ENCODE measurements at regions not wholly inside any gene's neighbourhood (a gene's known extent, or its start where the extent isn't known, plus 50 kb on each side); places are given as distances from the start of the nearest gene placed in this dataset.

- no peaks in the 10 kb centered on the region for H3K36me3 Mint-ChIP-seq (ENCODE audit: low read depth)
- H3K27me3 Mint-ChIP-seq (ENCODE audit: insufficient read depth) = peaks cover 1% of the 10 kb centered on the region
- H3K27ac Mint-ChIP-seq = no peak overlapping the region
- H3K4me3 Mint-ChIP-seq = no peak overlapping the region
- DNase-seq = no peak
- Histone ChIP-seq H3K27me3 (ENCODE audit: control insufficient read depth, insufficient read depth, low read length, poor library complexity, severe bottlenecking) (no peaks in the 10 kb centered on the region), H3K4me1 (ENCODE audit: control insufficient read depth, insufficient read depth, low read length) (no peaks in the 10 kb centered on the region), H3K36me3 (ENCODE audit: control insufficient read depth, insufficient read depth, low read length) (no peaks in the 10 kb centered on the region), H3K9me3 (ENCODE audit: control insufficient read depth, low read length) (no peaks in the 10 kb centered on the region), H3K9ac (ENCODE audit: extremely low read depth, low read length, poor library complexity, severe bottlenecking) (no peak overlapping the region), H3K4me3 (ENCODE audit: low read length) (no peak overlapping the region), H3K27ac (ENCODE audit: low read depth, low read length) (no peak overlapping the region)
- WGBS, 2 experiments (ENCODE audit: insufficient coverage in 1 of 2, insufficient read length in 1 of 2) = 88 to 95% methylated on average over 2 to 6 of the region's 6 CpGs
- H3K4me1 Mint-ChIP-seq = peaks cover 4% of the 10 kb centered on the region
- H3K9me3 Mint-ChIP-seq = no peaks in the 10 kb centered on the region
- TF ChIP-seq CTCF (conservative IDR thresholded peaks at IDR 0.05) = no peak
Observed at GRCh38 chr5:4097199-4097598, 501.6 kb downstream of the IRX1 start.

GRCh38 chr5:4098226-4098625 lies 502.6 kb downstream of the IRX1 start:
- Mint-ChIP-seq H3K36me3 (ENCODE audit: low read depth) (no peaks in the 10 kb centered on the region), H3K4me3 (no peak overlapping the region), H3K27me3 (ENCODE audit: insufficient read depth) (peaks cover 1% of the 10 kb centered on the region), H3K9me3 (no peaks in the 10 kb centered on the region), H3K27ac (no peak overlapping the region), H3K4me1 (peaks cover 4% of the 10 kb centered on the region)
- Histone ChIP-seq H3K27ac (ENCODE audit: low read depth, low read length) (no peak overlapping the region), H3K27me3 (ENCODE audit: control insufficient read depth, insufficient read depth, low read length, poor library complexity, severe bottlenecking) (no peaks in the 10 kb centered on the region), H3K36me3 (ENCODE audit: control insufficient read depth, insufficient read depth, low read length) (no peaks in the 10 kb centered on the region), H3K4me1 (ENCODE audit: control insufficient read depth, insufficient read depth, low read length) (no peaks in the 10 kb centered on the region), H3K9me3 (ENCODE audit: control insufficient read depth, low read length) (no peaks in the 10 kb centered on the region), H3K9ac (ENCODE audit: extremely low read depth, low read length, poor library complexity, severe bottlenecking) (no peak overlapping the region), H3K4me3 (ENCODE audit: low read length) (no peak overlapping the region)
- WGBS, 2 experiments (ENCODE audit: insufficient coverage in 1 of 2, insufficient read length in 1 of 2) = 92 to 96% methylated on average over 4 to 9 of the region's 9 CpGs
- TF ChIP-seq CTCF (conservative IDR thresholded peaks at IDR 0.05) = no peak
- DNase-seq = no peak

GRCh38 chr5:4099386-4099785 lies 503.8 kb downstream of the IRX1 start:
- Histone ChIP-seq H3K36me3 (ENCODE audit: control insufficient read depth, insufficient read depth, low read length) (no peaks in the 10 kb centered on the region), H3K27ac (ENCODE audit: low read depth, low read length) (no peak overlapping the region), H3K4me1 (ENCODE audit: control insufficient read depth, insufficient read depth, low read length) (no peaks in the 10 kb centered on the region), H3K27me3 (ENCODE audit: control insufficient read depth, insufficient read depth, low read length, poor library complexity, severe bottlenecking) (no peaks in the 10 kb centered on the region), H3K9ac (ENCODE audit: extremely low read depth, low read length, poor library complexity, severe bottlenecking) (no peak overlapping the region), H3K9me3 (ENCODE audit: control insufficient read depth, low read length) (no peaks in the 10 kb centered on the region), H3K4me3 (ENCODE audit: low read length) (no peak overlapping the region)
- H3K4me1 Mint-ChIP-seq = peaks cover 4% of the 10 kb centered on the region
- WGBS, 2 experiments (ENCODE audit: insufficient coverage in 1 of 2, insufficient read length in 1 of 2) = 82 to 92% methylated on average over 4 to 7 of the region's 7 CpGs
- TF ChIP-seq CTCF (conservative IDR thresholded peaks at IDR 0.05) = no peak
- peaks cover 1% of the 10 kb centered on the region for H3K27me3 Mint-ChIP-seq (ENCODE audit: insufficient read depth)
- no peaks in the 10 kb centered on the region for H3K9me3 Mint-ChIP-seq
- no peak for DNase-seq
- H3K27ac Mint-ChIP-seq = no peak overlapping the region
- H3K4me3 Mint-ChIP-seq = no peak overlapping the region
- H3K36me3 Mint-ChIP-seq (ENCODE audit: low read depth) = no peaks in the 10 kb centered on the region

Data from endodermal cell (in vitro differentiated cells).